Parathyroid adenoma (tissue), 2 donors: ENCODE measurements at regions not wholly inside any gene's neighbourhood (a gene's known extent, or its start where the extent isn't known, plus 50 kb on each side); places are given as distances from the start of the nearest gene placed in this dataset.

Experiments used
- H2AFZ ChIP-seq: fragments of 300-600 bp; sonication (generic); one replicate; pipeline ENCODE4 v1.7.0; 2017; ENCODE audit warnings: antibody characterized with exemption, mild to moderate bottlenecking
- H3K27ac ChIP-seq: fragments of 300-600 bp; sonication (generic); one replicate; pipeline ENCODE4 v1.7.0; 2017
- H3K27me3 ChIP-seq: fragments of 300-600 bp; sonication (generic); one replicate; pipeline ENCODE4 v1.7.0; 2017; ENCODE audit warnings: low read length; ENCODE audit not compliant: control insufficient read depth, insufficient read depth
- H3K36me3 ChIP-seq: fragments of 300-600 bp; sonication (generic); one replicate; pipeline ENCODE4 v1.7.0; 2017; ENCODE audit warnings: low read length; ENCODE audit not compliant: control insufficient read depth, insufficient read depth
- H3K4me1 ChIP-seq: fragments of 300-600 bp; sonication (generic); one replicate; pipeline ENCODE4 v1.7.0; 2017; ENCODE audit warnings: control low read depth
- H3K4me2 ChIP-seq: fragments of 300-600 bp; sonication (generic); one replicate; pipeline ENCODE4 v1.7.0; 2017; ENCODE audit warnings: low read length
- H3K4me3 ChIP-seq: fragments of 300-600 bp; sonication (generic); one replicate; pipeline ENCODE4 v1.7.0; 2017; ENCODE audit warnings: low read depth, low read length
- H3K79me2 ChIP-seq: fragments of 300-600 bp; sonication (generic); one replicate; pipeline ENCODE4 v1.7.0; 2017; ENCODE audit warnings: control low read depth
- H3K9ac ChIP-seq: fragments of 300-600 bp; sonication (generic); one replicate; pipeline ENCODE4 v1.7.0; 2017; ENCODE audit warnings: mild to moderate bottlenecking
- H3K9me3 ChIP-seq: fragments of 300-600 bp; sonication (generic); one replicate; pipeline ENCODE4 v1.7.0; 2017; ENCODE audit warnings: low read length; ENCODE audit not compliant: control insufficient read depth
- TF ChIP-seq, protein P1 (sequence below): fragments of 300-600 bp; sonication (generic); IDR thresholded peaks from one replicate; pipeline ENCODE4 v1.7.0; 2017; ENCODE audit warnings: antibody characterized with exemption, mild to moderate bottlenecking
- donor health status: primary hyperparathyroidism.

DNA sequence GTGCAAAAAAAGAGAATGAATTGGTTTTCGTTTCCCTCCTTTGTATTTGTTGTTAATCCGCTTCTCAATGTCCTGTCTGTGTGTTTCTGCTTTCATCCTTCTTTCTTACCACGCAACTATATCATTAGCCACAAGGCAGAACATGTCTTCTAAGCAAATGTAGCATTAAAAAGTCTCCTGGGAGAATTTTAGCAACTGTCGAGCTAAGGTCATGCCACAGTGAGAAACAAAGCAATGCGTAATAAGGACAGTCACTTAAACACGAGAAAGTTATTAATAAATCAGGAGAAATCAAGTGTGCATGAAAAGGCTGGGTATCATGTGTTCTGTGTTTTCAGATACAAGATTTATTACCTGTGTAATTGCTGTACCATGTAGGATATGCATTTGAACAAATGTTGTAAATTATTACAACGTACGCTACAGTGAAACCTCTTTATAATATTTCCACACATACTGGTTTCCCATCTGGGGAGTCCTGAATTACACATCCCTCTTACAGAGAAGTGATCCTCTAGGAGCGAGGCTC, 890.8 kb downstream of the TRIML1 start:
- Histone ChIP-seq H3K9ac (no peak overlapping the region), H3K4me2 (no peak overlapping the region), H3K27me3 (no peaks in the 10 kb centered on the region), H3K36me3 (no peaks in the 10 kb centered on the region), H3K9me3 (no peaks in the 10 kb centered on the region), H3K4me1 (no peaks in the 10 kb centered on the region), H3K79me2 (no peaks in the 10 kb centered on the region), H2AFZ (no peak overlapping the region), H3K4me3 (no peak overlapping the region), H3K27ac (no peak overlapping the region)
- TF ChIP-seq, protein P1, sequence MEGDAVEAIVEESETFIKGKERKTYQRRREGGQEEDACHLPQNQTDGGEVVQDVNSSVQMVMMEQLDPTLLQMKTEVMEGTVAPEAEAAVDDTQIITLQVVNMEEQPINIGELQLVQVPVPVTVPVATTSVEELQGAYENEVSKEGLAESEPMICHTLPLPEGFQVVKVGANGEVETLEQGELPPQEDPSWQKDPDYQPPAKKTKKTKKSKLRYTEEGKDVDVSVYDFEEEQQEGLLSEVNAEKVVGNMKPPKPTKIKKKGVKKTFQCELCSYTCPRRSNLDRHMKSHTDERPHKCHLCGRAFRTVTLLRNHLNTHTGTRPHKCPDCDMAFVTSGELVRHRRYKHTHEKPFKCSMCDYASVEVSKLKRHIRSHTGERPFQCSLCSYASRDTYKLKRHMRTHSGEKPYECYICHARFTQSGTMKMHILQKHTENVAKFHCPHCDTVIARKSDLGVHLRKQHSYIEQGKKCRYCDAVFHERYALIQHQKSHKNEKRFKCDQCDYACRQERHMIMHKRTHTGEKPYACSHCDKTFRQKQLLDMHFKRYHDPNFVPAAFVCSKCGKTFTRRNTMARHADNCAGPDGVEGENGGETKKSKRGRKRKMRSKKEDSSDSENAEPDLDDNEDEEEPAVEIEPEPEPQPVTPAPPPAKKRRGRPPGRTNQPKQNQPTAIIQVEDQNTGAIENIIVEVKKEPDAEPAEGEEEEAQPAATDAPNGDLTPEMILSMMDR = no peak

DNA sequence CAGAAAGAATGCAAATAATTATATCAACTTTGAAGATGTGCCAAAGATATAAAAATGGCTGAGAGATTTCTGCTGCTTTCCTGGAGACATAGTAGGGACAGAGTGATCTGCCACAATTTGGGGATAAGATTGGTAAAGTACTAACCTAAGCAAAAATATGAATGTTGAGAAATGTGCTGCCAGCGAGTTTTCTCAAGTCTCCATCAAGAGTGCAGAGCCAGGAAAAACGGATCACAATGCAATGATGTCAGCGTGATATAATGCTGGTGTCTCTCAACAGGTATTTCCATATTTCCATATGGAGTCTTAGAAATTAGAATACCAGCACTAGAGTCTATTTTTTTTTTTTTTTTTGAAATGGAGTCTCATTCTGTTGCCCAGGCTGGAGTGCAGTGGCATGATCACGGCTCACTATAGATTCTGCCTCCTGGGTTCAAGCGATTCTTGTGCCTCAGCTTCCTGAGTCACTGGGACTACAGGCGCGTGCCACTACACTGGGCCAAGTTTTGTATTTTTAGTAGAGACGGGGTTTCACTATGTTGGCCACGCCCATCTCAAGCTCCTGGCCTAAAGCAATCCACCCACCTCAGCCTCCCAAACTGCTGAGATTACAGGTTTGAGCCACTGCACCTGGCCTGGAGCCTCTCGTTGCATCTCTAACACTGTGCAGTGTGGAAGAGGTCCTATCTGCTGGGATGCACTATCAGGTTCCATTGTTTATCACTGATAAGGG, 893.5 kb downstream of the TRIML1 start:
- no peaks in the 10 kb centered on the region for H3K36me3 ChIP-seq
- no peak overlapping the region for H3K4me3 ChIP-seq
- no peak overlapping the region for H3K4me2 ChIP-seq
- TF ChIP-seq, protein P1 = no peak
- no peaks in the 10 kb centered on the region for H3K27me3 ChIP-seq
- no peak overlapping the region for H3K27ac ChIP-seq
- no peaks in the 10 kb centered on the region for H3K4me1 ChIP-seq
- H3K79me2 ChIP-seq = no peaks in the 10 kb centered on the region
- H3K9ac ChIP-seq = no peak overlapping the region
- H3K9me3 ChIP-seq = no peaks in the 10 kb centered on the region
- H2AFZ ChIP-seq = peak overlapping the region; percentile 22

DNA sequence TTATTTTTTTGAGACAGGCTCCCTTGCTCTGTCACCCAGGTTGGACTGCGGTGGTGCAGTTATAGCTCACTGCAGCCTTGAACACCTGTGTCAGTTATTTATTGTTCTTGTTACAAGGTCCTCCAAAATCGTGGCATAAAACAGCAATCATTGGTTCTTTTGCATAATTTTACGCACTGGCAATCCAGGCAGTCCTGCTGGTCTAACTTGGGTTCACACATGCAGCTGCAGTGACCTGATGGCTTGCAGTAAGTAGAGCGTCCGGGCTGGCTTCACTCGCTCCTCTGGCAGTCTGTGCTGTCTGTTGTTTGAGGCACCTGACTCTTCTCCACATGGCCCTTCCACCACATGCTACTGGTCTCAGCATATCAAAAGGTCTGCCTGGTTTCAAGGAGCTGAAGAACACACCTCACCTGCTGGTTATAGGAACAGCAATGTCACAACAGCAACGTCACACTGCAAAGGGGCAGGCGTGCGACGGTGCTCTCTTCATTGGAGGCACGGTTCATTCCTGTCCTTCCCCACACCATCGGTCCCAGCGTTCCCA, 894.6 kb downstream of the TRIML1 start:
- H3K27me3 ChIP-seq = no peaks in the 10 kb centered on the region
- H3K79me2 ChIP-seq = no peaks in the 10 kb centered on the region
- no peak overlapping the region for H3K9ac ChIP-seq
- no peaks in the 10 kb centered on the region for H3K4me1 ChIP-seq
- no peaks in the 10 kb centered on the region for H3K9me3 ChIP-seq
- TF ChIP-seq, protein P1 = no peak
- no peak overlapping the region for H2AFZ ChIP-seq
- no peak overlapping the region for H3K4me2 ChIP-seq
- no peak overlapping the region for H3K27ac ChIP-seq
- H3K4me3 ChIP-seq = no peak overlapping the region
- no peaks in the 10 kb centered on the region for H3K36me3 ChIP-seq

DNA sequence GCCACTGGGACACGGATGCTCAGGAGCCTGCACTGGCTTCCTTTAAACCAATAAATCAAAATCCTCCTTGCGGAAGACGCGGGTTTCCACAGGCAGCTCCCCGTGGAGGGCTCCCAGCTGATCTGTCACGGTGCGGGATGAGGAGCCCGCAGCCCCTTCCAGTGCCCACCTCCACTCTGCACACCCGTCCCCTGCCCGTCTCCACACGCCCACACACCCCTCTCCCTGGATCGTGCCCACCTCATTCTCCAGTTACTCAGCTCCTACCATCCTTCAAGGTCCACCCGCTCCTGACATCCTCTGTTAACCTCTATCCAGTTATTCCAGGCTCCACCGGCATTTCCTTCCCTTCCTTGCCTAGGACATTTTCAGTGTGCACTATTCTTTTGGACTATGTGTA, 895.9 kb downstream of the TRIML1 start:
- Histone ChIP-seq H3K36me3 (no peaks in the 10 kb centered on the region), H3K4me2 (no peak overlapping the region), H3K27me3 (no peaks in the 10 kb centered on the region), H3K9me3 (no peaks in the 10 kb centered on the region), H3K27ac (no peak overlapping the region), H3K4me3 (no peak overlapping the region), H3K9ac (no peak overlapping the region), H3K79me2 (no peaks in the 10 kb centered on the region), H3K4me1 (no peaks in the 10 kb centered on the region), H2AFZ (no peak overlapping the region)
- TF ChIP-seq, protein P1 = no peak
